ENCODE measurements at regions not wholly inside any gene's neighbourhood (a gene's known extent, or its start where the extent isn't known, plus 50 kb on each side); places are given as distances from the start of the nearest gene placed in this dataset.

DNA sequence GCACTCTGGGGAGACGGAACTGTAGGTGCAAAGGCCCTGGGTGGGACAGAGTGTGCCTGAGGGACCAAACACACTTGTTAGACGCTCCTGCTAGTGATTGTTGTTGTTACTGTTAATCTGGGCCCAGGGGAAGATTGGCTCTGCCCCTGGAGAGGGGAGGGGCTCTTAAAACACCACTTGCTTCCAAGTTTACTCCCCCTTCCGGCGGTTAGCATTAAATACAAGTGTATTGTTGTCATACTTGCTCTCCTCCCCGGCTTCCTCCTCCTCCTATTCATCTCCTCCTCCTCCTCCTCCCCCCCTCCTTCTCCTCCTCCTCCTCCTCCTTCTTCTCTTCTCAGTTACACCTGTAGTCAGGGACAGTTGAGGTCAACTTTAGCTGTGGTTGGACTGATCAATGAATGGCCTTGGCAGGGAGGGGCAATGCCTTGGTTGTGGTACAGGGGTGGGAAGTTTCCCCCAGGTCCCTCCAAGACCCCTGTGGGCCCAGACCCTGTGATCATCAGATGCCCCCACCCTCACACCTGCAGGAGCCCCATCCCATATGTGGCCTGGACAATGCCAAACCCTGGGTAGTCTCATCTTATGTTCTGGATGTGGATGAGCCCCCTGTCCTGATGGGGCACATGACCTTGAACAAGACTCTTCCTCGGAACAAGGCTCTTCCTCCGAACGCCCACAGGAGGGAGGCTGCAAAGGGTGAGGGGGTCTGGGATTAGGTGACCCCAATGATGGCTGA lies 217.3 kb downstream of the PTPRU start:
- TF ChIP-seq EZH2 (IDR thresholded peaks at IDR 0.05; ENCODE audit: low read length) = no peak
- TF ChIP-seq, protein P1, sequence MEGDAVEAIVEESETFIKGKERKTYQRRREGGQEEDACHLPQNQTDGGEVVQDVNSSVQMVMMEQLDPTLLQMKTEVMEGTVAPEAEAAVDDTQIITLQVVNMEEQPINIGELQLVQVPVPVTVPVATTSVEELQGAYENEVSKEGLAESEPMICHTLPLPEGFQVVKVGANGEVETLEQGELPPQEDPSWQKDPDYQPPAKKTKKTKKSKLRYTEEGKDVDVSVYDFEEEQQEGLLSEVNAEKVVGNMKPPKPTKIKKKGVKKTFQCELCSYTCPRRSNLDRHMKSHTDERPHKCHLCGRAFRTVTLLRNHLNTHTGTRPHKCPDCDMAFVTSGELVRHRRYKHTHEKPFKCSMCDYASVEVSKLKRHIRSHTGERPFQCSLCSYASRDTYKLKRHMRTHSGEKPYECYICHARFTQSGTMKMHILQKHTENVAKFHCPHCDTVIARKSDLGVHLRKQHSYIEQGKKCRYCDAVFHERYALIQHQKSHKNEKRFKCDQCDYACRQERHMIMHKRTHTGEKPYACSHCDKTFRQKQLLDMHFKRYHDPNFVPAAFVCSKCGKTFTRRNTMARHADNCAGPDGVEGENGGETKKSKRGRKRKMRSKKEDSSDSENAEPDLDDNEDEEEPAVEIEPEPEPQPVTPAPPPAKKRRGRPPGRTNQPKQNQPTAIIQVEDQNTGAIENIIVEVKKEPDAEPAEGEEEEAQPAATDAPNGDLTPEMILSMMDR (optimal IDR thresholded peaks at IDR 0.05 in 1 of 3, IDR thresholded peaks at IDR 0.05 in 1 of 3, conservative IDR thresholded peaks at IDR 0.05 in 1 of 3; ENCODE audit: extremely low read depth in 1 of 3, insufficient read depth in 2 of 3, low read length in 3 of 3) = peak; percentile 38 to 64 (median 46)

Measured in keratinocyte (primary cell).